Breast epithelium (tissue), 3 donors: ENCODE measurements at regions not wholly inside any gene's neighbourhood (a gene's known extent, or its start where the extent isn't known, plus 50 kb on each side); places are given as distances from the start of the nearest gene placed in this dataset.

Experiments
- CTCF ChIP-seq, 3 donors: fragments of 450-650 bp; IDR thresholded peaks; one replicate each; pipeline ENCODE4 v1.5.1; 2016 to 2017; ENCODE audit warnings: antibody characterized with exemption in 3 of 3, mild to moderate bottlenecking in 3 of 3, moderate library complexity in 3 of 3
- POLR2A ChIP-seq: fragments of 450-650 bp; IDR thresholded peaks from one replicate; pipeline ENCODE4 v1.6.1; 2016; ENCODE audit warnings: antibody characterized with exemption, mild to moderate bottlenecking, moderate library complexity
- POLR2AphosphoS5 ChIP-seq, 3 donors: sonication (generic); formaldehyde crosslinking; IDR thresholded peaks; one replicate each; pipeline ENCODE4 v1.6.1; 2017; ENCODE audit warnings: antibody characterized with exemption in 3 of 3

GRCh38 chr1:110777228-110777627 lies 95.7 kb upstream of the CD53 start:
- TF ChIP-seq CTCF (IDR thresholded peaks at IDR 0.05) (no peak), POLR2AphosphoS5 (IDR thresholded peaks at IDR 0.05) (no peak), POLR2A (no peak)
